Uterus (tissue), 2 donors: ENCODE measurements at regions not wholly inside any gene's neighbourhood (a gene's known extent, or its start where the extent isn't known, plus 50 kb on each side); places are given as distances from the start of the nearest gene placed in this dataset.

Experiments used
- POLR2A ChIP-seq, 2 donors: fragments of 450-650 bp; IDR thresholded peaks; one replicate each; pipeline ENCODE4 v1.6.1; 2016; ENCODE audit warnings: antibody characterized with exemption in 2 of 2, mild to moderate bottlenecking in 1 of 2, moderate library complexity in 1 of 2
- TF ChIP-seq, protein P1 (sequence below), 4 experiments: fragments of 200-600 bp in 2 of 4; fragments of 450-650 bp in 2 of 4; sonication (generic) in 2 of 4; IDR thresholded peaks; one replicate each; pipeline ENCODE4 v1.5.1; 2016 to 2019; ENCODE audit warnings: antibody characterized with exemption in 4 of 4, mild to moderate bottlenecking in 2 of 4, moderate library complexity in 1 of 4

DNA sequence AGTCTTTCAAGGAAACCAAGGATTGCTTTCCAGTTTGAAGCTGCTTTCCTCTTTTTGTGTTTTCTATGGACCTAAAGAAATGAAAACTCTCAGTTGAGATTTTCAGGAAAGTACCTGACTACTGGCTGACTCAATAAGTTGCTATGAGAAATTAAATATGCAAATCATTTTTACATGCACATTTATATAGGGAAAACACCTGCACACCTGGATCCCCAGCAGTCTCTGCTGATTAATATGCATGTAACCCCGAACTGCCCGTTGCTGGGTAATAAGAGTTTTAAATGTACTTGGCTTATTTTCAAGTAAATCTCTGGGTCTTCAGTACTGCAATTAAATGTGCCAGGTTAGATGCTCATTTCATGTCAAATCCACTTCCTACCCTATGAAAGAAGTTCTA lies 77.2 kb downstream of the KBTBD8 start:
- TF ChIP-seq, protein P1, sequence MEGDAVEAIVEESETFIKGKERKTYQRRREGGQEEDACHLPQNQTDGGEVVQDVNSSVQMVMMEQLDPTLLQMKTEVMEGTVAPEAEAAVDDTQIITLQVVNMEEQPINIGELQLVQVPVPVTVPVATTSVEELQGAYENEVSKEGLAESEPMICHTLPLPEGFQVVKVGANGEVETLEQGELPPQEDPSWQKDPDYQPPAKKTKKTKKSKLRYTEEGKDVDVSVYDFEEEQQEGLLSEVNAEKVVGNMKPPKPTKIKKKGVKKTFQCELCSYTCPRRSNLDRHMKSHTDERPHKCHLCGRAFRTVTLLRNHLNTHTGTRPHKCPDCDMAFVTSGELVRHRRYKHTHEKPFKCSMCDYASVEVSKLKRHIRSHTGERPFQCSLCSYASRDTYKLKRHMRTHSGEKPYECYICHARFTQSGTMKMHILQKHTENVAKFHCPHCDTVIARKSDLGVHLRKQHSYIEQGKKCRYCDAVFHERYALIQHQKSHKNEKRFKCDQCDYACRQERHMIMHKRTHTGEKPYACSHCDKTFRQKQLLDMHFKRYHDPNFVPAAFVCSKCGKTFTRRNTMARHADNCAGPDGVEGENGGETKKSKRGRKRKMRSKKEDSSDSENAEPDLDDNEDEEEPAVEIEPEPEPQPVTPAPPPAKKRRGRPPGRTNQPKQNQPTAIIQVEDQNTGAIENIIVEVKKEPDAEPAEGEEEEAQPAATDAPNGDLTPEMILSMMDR (IDR thresholded peaks at IDR 0.05), result no peak
- TF ChIP-seq POLR2A (IDR thresholded peaks at IDR 0.05), result no peak
